ENCODE measurements at regions not wholly inside any gene's neighbourhood (a gene's known extent, or its start where the extent isn't known, plus 50 kb on each side); places are given as distances from the start of the nearest gene placed in this dataset.

DNA sequence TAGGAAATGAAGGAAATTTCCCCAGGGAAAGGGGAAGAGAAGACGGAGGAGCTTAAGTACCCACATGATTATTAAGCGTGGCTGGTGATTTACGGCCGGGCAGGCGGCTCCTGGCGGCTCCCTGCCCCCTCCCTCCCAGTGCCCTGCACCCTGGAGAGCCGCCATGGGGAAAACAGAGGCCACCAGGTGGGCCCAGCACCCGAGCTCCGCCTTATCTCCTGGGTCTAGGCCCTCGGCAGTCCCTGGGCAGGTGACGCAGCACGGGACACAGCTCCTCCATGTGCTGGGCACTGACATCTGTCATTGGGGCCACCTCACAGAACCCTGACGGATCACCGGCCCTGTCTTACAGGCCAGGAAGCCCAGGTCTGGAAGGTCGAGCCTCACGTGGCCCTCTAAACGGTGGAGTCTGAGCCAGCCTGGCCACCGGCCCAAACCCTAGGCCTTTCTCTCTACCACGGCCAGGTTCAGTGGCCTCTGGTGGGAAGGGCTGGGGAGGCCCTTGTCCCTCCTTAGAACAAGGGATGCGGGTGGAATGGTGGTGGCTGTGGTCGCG, 60.2 kb upstream of the PPARA start:
- DNase-seq (ENCODE audit: low read depth in 2 of 2, low spot score in 1 of 2), result no peak

DNA sequence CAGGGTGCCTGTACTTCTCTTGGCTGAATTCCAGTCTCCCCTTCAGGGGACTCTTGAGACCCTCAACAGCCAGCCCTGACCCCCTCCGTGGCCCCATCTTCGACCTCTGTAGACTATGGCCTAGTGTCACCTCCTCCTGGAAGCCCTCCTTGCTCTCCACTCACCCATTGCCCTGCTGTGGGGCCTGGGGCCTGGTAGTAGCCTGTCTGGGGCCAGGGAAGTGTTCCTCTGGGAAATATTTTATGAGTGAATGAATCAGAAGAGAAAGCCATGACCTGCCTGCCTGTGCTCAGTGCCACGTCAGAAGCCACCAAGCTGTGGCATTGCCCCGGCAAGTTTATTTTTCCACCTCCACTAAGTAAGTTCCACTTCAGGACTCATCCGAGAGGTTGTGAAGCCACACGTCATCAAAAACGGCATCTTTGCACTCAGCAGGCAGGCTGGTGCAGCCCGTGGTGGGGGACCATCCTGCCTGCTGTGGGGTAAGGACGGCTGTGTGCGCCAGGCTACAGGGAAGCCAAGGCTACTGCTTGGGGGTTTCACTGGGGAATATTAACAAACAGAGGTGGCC, 59.6 kb upstream of the PPARA start:
- no peak for DNase-seq (ENCODE audit: low read depth in 2 of 2, low spot score in 1 of 2)

DNA sequence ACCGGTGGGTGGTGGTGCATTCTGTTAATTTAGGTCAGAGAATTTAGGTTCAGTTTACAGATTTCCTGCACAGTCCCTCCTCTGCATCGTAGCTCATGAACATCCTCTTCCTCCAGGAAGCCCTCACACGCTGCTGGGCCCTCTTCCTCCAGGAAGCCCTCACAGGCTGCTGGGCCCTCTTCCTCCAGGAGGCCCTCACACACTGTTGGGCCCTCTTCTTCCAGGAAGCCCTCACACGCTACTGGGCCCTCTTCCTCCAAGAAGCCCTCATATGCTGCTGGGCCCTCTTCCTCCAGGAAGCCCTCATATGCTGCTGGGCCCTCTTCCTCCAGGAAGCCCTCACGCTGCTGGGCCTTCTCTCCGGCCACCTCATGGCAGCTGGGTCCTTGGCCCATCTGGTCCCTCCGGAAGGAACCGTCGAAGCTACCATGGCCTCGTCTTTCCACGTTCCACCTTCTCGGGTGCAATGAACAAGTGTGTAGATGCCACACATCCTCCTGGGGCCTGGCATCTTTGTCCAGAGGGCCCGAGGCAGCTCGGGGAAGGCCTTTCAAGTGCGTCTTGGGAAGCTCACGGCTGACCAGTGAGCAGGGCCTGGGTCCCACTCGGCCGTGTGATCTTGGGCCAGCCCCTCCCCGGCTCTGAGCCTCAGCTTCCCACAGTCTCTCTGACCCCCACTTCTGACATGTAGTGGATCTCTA, 58.9 kb upstream of the PPARA start:
- DNase-seq (ENCODE audit: low read depth in 2 of 2, low spot score in 1 of 2), result no peak

DNA sequence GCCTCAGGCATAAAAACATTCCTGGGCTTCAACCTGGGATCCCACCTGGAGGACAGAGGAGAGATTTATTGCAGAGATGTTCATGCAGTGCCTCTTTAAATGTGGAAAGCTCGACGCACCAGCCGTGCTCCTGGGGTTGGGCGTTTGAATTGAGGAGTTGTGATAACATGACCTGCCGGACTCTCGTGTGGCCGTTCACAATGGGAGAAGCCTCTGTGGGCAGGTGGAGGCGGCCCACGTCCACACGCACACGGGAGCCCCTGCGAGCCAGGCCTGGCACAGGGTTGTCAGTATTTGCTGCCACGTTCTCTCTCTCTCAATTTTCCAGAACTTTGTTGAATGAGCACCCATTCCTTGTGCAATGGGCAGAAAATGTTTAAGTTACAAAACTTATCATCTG, 58.3 kb upstream of the PPARA start:
- no peak for DNase-seq (ENCODE audit: low read depth in 2 of 2, low spot score in 1 of 2)

DNA sequence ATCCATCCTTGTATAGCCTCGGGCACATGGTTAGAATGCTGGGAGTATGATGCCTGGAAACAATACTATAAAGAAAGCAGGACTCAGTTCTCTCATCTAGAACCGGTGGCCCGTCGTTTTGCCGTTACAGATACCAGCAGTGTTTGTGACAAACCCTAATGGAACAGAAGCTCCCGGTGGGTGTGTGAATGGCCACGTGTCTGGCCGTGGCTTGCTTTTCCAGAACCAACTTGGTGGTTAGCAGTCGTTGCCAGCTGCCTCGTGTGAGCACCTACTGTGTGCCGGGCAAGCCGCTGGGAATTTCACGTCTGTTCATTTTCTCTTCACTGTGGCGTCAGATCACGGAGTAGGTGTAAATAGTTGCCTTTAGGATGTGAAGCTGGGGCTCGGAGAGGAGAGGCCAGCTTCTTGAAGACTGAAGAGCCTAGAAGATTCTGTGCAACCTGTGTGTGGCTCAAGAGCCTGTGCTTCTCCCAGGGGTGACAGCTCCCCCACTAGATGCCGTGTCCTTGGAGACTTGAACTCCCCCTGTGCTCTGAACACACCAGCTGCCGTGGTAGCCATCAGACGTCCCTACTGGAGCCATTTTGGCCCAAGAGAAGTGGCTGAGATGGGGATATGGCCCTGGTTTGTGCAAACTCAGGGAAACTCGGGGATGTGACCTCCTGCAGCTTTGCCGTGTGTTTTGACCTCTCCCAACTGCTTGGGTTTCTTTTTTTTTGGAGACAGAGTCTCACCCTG, 57.5 kb upstream of the PPARA start:
- DNase-seq (ENCODE audit: low read depth in 2 of 2, low spot score in 1 of 2), result no peak

DNA sequence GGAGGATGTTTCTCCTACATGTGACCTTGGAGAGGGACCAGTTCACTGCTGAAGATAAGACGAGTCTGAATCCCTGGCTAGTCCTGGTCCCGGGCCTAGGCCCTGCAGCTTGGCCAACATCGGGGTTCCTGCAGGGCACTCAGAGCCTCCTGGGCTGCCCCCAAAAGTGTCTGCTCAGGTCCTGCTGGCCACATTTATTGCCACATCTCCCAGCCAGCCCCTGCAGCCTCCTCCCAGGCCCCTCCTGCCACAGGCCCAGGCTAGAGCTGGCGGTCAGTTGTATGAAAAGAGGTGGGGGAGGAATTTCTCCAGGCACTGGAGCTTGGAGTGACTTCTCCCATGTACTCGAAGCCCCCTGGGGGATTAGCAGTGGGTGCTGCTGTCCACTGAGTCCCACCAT, 56.5 kb upstream of the PPARA start:
- DNase-seq (ENCODE audit: low read depth in 2 of 2, low spot score in 1 of 2), result no peak

DNA sequence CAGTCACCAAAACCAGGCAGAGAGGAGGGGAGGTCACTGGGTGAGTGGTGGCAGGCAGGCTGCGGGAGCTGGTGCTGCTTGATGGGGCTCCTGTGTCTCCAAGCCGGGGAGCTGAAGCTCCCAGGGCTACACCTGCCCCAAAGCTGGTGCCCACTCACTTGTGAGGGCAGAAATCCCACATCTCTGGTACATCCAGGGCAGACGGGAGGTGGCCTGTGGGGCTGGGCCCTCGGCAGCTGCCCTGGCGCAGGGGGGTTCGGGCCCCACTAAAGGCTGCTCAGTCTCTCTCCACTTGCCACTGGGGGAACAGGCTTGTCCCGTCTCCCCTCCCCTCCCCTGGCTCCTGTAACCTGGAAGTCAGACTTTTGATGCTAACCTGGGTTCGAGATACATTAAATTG, 55.6 kb upstream of the PPARA start:
- no peak for DNase-seq (ENCODE audit: low read depth in 2 of 2, low spot score in 1 of 2)

DNA sequence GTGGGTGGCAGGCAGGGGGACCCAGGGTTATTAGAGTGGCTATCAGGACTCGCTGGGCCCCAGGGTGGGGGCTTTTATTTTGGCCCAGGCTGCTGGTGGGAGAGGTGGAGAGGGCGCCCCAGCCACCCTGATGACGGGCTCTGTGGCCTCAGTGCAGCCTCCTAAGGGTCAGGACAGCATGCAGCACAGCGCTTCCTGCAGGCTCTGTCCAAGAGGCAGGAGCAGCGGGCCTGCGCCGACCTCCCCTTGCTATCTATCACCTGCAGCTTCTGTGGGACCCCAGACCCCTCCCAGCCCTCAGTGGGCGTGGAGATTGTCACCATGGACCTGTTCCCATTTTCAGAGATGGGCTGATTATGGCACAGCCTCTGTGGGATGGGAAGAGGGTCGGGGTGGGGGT, 54.3 kb upstream of the PPARA start:
- DNase-seq (ENCODE audit: low read depth in 2 of 2, low spot score in 1 of 2), result no peak

DNA sequence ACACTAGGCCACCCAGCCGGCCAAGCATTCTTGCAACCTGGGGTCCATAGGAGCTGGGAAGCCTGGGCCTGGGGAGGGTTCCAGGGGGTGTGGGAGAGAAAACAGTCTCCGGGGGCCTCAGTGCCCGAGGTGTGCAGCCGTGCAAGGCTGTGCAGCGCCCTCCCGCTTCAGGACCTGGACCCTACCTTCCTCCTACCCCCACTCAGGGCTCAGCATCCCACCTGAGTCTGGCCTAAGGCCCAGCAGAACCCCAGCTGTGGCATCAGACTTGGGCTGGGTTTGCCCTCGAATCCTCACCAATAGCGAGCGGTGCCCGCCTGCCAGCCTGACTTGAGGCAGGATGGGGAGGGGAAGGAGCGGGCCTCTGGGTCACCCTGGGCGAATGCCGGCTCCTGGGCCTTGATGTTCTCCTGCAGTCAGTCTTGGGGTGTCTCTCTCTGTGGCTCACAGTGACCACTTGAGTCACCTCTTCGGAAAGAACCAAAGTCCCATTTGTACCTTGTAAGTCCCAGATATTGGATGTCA, 53.6 kb upstream of the PPARA start:
- DNase-seq (ENCODE audit: low read depth in 2 of 2, low spot score in 1 of 2), result no peak

DNA sequence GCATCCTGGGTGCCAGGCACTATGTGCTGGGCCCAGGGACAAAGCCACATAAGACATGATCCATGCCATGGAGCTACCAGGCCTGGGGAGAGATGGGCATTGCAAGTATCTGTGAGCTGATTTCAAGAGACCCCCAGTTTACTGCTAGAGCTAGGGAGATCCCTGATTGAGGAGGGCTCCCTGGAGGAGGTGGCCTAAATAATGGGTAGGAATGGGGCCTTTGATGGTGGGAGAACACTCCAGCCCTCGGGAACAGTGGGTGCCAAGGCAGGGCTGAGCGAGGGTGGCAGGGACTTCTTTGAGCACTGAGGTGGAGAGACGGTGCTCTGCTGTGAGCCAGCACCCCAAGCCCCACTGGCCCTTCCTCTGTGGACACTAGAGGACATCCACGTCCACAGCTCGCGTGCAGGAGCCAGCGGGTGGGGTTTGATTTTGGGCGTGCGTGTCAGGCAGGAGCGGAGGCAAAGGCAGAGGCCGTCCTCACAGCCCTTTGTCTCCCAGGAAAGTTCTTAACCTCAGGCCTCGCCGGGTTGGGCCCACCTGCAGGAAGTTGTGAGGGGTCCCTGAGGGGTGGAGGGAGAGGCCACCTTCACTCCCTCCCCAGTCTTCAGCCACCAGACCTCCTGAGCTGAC, 52.9 kb upstream of the PPARA start:
- no peak for DNase-seq (ENCODE audit: low read depth in 2 of 2, low spot score in 1 of 2)

DNA sequence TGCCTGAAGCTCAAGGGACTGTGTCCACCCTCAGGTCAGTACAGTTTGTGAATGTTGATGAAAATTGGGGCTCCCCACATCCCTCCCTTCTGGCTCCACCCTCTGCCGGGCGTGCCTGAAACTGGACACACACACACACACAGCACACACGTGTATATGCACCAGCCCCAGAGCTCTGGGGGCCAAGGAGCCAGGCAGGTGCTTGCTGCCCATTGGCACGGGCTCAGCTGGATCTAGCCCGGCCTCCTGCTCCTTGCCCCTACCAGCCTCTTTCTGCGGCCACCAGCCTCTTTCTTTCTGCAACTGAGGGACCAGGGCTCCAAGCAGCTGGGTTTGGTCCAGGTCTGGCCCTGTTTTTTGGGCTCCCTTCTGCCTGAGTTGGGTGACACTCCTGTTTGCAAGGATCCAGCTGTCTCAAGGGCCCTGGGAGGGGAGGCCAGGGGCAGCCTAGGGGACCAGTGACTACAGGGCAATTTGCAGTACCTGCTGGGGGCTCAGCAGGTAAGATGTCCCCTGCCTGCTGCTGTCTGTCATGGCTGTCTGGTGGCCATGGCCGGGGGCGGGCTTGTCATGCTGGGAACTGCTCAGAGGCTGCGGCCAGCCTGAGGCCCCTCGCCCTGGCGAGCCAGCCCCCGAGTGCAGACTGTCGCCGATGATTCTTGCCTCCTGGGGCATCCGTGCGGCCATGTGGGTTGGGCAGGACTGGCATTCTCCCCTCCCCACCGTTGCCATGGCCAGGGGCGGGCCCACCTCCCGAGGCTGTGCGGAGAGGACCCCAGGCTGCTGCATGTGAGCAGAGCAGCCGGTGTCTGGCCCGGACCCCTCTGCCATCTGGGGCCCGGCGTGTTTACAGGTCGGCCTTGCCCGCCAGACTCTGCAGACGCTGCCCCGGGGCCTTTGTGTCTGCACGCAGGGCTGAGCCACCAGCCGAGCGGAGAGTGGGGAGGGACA, 51.5 kb upstream of the PPARA start:
- no peak for DNase-seq (ENCODE audit: low read depth in 2 of 2, low spot score in 1 of 2)

DNA sequence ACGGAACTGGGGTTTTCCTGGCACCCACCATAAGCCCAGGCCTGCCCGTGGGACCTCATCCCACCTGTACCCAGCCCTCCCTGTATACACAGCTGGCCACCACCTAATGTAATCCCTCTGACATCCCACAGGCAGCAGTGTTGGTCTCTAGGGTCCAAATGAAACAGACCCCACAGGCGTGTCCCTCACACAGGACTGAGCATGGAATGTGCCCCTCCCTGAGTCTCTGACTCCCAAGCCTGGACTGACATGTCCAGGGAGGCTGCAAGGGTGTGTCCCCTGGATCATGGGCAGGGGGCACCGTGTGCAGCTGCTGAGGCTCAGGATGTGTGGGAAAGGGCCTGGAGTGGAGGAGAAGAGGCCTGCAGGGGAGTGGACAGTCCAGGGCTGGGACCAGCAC, 50.6 kb upstream of the PPARA start:
- no peak for DNase-seq (ENCODE audit: low read depth in 2 of 2, low spot score in 1 of 2)

DNA sequence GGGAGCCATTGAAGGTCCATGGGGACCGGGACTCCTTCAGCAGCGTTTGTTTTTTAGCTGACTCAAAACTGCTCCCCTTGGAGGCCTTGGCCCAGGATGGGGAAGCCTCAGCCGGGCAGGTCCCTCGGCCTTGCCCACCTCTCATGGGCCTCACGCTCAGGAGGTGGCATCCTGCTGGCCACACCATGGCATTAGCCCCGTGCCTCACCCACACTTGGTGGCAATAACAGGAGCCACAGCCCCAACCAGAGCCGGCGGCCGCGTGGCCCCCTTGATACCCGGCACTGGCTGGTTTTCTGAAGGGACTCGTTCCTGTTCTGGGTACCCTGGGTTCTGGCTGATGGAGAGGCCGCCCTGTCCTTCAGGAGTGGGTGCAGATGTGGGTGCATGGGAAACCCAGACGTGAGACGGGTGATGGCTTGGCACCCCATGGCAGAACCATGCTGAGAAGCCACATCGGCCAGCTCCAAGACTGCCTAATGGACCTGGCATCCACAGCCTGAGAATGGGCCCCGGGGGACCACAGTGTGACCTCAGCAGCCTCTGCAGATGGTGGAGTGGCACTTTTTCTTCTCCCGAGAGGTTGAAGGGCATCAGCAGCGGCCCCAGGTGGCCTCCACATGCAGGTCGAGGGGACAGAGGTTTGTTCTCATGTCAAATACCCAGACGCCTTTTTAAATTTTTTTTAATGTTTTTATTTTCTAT, 49.8 kb upstream of the PPARA start:
- DNase-seq (ENCODE audit: low read depth in 2 of 2, low spot score in 1 of 2), result no peak
